ENCODE measurements at regions not wholly inside any gene's neighbourhood (a gene's known extent, or its start where the extent isn't known, plus 50 kb on each side); places are given as distances from the start of the nearest gene placed in this dataset.
"Not testable (repeated sequence)": the region's sequence is repeated elsewhere in the genome, so short reads cannot be mapped to it uniquely, and the experiment has no call there.

GRCh38 chr13:37485756-37486155 lies 112.8 kb downstream of the POSTN start:
- ATAC-seq (no peak), DNase-seq (no peak)
- Mint-ChIP-seq H3K27ac (no peak overlapping the region), H3K4me1 (no peaks in the 10 kb centered on the region), H3K27me3 (no peaks in the 10 kb centered on the region), H3K36me3 (no peaks in the 10 kb centered on the region), H3K4me3 (no peak overlapping the region), H3K9me3 (ENCODE audit: low read depth) (peaks cover 3% of the 10 kb centered on the region)
- CTCF ChIA-PET = no interaction called here

DNA sequence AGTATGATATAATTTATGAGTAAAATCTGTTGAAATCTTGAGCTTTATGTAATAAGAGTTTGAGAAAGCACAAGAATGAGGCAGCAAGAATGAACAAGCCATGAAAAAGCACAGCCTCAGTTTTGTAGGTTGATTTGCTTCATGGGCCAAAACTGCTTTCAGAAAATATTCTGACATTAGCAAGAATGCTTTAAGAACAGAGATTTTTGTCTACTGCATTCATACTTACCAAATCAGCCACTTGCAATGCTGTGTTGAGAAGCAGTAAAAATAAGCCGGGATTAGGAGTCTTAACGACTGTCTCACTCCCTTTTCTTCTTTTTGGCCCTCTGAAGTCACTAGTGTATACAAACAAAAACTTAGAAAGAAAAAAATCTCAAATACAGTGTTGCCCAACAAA lies 114.5 kb downstream of the POSTN start:
- CTCF ChIA-PET = no interaction called here
- DNase-seq (no peak), ATAC-seq (no peak)
- H3K4me1 Mint-ChIP-seq = no peaks in the 10 kb centered on the region
- H3K4me3 Mint-ChIP-seq = no peak overlapping the region
- no peaks in the 10 kb centered on the region for H3K36me3 Mint-ChIP-seq
- no peaks in the 10 kb centered on the region for H3K27me3 Mint-ChIP-seq
- peaks cover 3% of the 10 kb centered on the region for H3K9me3 Mint-ChIP-seq (ENCODE audit: low read depth)
- H3K27ac Mint-ChIP-seq = no peak overlapping the region

DNA sequence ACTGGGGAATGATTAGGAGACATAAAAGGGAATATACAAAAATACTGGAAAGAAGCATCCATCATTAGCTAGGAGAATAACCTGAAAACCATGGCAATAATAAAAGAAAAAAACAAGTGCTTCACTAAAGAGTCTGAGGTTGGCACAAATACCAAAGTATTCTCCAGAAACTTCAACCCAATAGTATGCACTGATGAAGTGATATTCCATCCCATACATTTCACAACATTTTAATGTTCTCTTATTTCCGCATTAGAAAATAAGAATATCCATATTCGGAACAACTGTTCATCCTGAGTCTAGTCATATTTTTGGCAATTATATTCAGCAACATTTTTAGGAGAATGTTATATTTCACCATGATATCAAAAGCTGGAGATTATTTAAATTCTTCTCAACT lies 116.2 kb downstream of the POSTN start:
- Mint-ChIP-seq H3K9me3 (ENCODE audit: low read depth) (peaks cover 5% of the 10 kb centered on the region), H3K27me3 (no peaks in the 10 kb centered on the region), H3K4me3 (no peak overlapping the region), H3K27ac (no peak overlapping the region), H3K4me1 (no peaks in the 10 kb centered on the region), H3K36me3 (no peaks in the 10 kb centered on the region)
- DNase-seq = no peak
- no peak for ATAC-seq
- CTCF ChIA-PET = no interaction called here

GRCh38 chr13:37481885-37482227 lies 116.7 kb downstream of the POSTN start:
- H3K9me3 Mint-ChIP-seq (ENCODE audit: low read depth) = peaks cover 5% of the 10 kb centered on the region
- no peak for ATAC-seq

GRCh38 chr13:37481011-37481884 lies 117.3 kb downstream of the POSTN start:
- Mint-ChIP-seq H3K4me1 (no peaks in the 10 kb centered on the region), H3K27ac (no peak overlapping the region), H3K4me3 (no peak overlapping the region), H3K9me3 (ENCODE audit: low read depth) (peaks cover 2% of the 10 kb centered on the region), H3K27me3 (no peaks in the 10 kb centered on the region), H3K36me3 (no peaks in the 10 kb centered on the region)
- CTCF ChIA-PET = no interaction called here
- no peak for ATAC-seq
- no peak for DNase-seq

More at GRCh38 chr13:37481885-37482227, 116.7 kb downstream of the POSTN start:
- CTCF ChIA-PET = no interaction called here
- no peak for DNase-seq
- Mint-ChIP-seq H3K27ac (no peak overlapping the region), H3K4me1 (no peaks in the 10 kb centered on the region), H3K36me3 (no peaks in the 10 kb centered on the region), H3K4me3 (no peak overlapping the region), H3K27me3 (no peaks in the 10 kb centered on the region)

GRCh38 chr13:37479916-37480315 lies 118.7 kb downstream of the POSTN start:
- H3K36me3 Mint-ChIP-seq = no peaks in the 10 kb centered on the region
- H3K4me3 Mint-ChIP-seq = no peak overlapping the region
- ATAC-seq = no peak
- H3K27me3 Mint-ChIP-seq = no peaks in the 10 kb centered on the region
- no peak overlapping the region for H3K27ac Mint-ChIP-seq
- CTCF ChIA-PET = no interaction called here
- no peaks in the 10 kb centered on the region for H3K4me1 Mint-ChIP-seq
- peaks cover 2% of the 10 kb centered on the region for H3K9me3 Mint-ChIP-seq (ENCODE audit: low read depth)
- DNase-seq = no peak

DNA sequence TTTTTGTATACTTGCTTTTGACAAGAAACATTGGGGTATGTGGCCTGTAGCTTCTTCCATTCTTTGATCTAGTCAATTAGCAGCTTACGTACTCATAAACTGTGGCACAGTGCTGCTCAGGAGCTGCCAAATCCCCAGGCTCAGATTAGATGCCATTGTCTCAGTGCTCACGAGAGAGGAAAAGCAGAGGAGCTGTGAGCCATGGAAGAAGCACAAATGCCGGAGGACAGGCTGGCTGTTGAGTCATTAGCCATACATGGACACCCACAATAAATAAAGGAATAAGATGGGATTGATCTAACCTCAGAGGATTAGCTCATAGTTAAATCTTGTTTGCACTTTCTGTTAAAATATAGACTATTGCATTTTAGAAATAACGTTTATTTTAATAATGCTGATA lies 121.7 kb downstream of the POSTN start:
- no peak for DNase-seq
- Mint-ChIP-seq H3K4me1 (no peaks in the 10 kb centered on the region), H3K27me3 (no peaks in the 10 kb centered on the region), H3K9me3 (ENCODE audit: low read depth) (peaks cover 2% of the 10 kb centered on the region), H3K36me3 (no peaks in the 10 kb centered on the region), H3K4me3 (no peak overlapping the region), H3K27ac (no peak overlapping the region)
- CTCF ChIA-PET = no interaction called here
- no peak for ATAC-seq

- Mint-ChIP-seq H3K9me3 (ENCODE audit: low read depth) (peaks cover 2% of the 10 kb centered on the region), H3K4me1 (no peaks in the 10 kb centered on the region), H3K36me3 (no peaks in the 10 kb centered on the region), H3K27ac (no peak overlapping the region), H3K27me3 (no peaks in the 10 kb centered on the region), H3K4me3 (no peak overlapping the region)
- DNase-seq (no peak), ATAC-seq (no peak)
- CTCF ChIA-PET = no interaction called here
Measured at GRCh38 chr13:37475966-37476365, 122.6 kb downstream of the POSTN start.

GRCh38 chr13:37475151-37475550 lies 123.4 kb downstream of the POSTN start:
- Mint-ChIP-seq H3K9me3 (ENCODE audit: low read depth) (peaks cover 2% of the 10 kb centered on the region), H3K27me3 (no peaks in the 10 kb centered on the region), H3K36me3 (no peaks in the 10 kb centered on the region), H3K27ac (no peak overlapping the region), H3K4me3 (no peak overlapping the region), H3K4me1 (no peaks in the 10 kb centered on the region)
- CTCF ChIA-PET = no interaction called here
- ATAC-seq (no peak), DNase-seq (no peak)

DNA sequence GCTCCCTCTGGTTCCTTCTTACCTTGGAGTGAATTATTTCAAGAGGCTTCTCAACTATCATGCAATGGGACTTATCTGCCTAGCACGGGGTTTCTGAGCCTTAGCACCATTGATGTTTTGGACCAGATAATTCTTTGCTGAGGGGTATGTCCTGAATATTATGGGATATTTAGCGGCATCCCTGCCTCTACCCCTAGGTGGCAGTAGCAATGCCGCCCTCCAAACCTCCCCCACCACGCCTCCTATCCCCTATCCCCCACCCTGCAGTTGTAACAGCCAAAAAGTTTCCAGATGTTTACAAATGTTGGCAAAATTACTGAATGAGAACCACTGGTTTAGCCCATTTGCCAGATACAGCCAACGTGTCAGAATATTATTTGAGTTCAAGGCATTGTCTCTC lies 125.5 kb downstream of the POSTN start:
- Mint-ChIP-seq H3K9me3 (ENCODE audit: low read depth) (peaks cover 2% of the 10 kb centered on the region), H3K27ac (no peak overlapping the region), H3K27me3 (no peaks in the 10 kb centered on the region), H3K36me3 (no peaks in the 10 kb centered on the region), H3K4me3 (no peak overlapping the region), H3K4me1 (no peaks in the 10 kb centered on the region)
- CTCF ChIA-PET = no interaction called here
- DNase-seq (no peak), ATAC-seq (no peak)

DNA sequence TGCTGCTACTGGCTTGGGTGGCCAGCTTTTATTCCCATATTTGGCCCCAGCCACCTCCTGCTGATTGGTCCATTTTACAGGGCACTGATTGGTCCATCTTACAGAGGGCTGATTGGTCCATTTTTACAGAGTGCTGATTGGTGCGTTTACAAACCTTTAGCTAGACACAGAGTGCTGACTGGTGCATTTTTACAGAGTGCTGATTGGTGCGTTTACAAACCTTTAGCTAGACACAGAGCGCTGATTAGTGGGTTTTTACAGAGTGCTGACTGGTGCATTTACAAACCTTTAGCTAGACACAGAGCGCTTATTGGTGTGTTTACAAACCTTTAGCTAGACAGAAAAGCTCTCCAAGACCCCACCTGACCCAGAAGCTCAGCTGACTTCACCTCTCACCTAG lies 126.3 kb downstream of the POSTN start:
- DNase-seq; H3K9me3 Mint-ChIP-seq (ENCODE audit: low read depth); ATAC-seq; H3K4me3 Mint-ChIP-seq; H3K4me1 Mint-ChIP-seq; H3K27me3 Mint-ChIP-seq; H3K36me3 Mint-ChIP-seq; H3K27ac Mint-ChIP-seq; CTCF ChIA-PET: not testable (repeated sequence)

DNA sequence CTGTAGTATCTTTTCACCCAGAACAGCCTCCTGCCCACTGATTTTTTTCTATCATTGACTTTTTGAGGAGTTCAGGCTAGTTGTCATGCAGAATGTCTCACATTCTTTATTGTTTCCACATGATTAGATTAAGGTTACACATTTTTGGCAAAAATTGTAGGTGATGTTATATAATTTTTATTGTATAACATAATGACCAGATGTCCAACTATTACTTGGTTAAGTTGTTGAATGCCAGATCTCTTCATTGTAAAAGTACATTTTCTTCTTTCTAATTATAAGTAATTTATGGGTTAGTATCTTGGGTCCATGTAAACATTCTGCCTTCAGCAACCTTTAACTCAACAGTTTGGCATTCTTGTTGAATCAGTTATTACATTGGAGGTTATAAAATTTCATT lies 138.4 kb downstream of the POSTN start:
- no peaks in the 10 kb centered on the region for H3K36me3 Mint-ChIP-seq
- H3K27ac Mint-ChIP-seq = no peak overlapping the region
- no peaks in the 10 kb centered on the region for H3K27me3 Mint-ChIP-seq
- CTCF ChIA-PET = no interaction called here
- no peaks in the 10 kb centered on the region for H3K4me1 Mint-ChIP-seq
- DNase-seq (no peak), ATAC-seq (no peak)
- peaks cover 5% of the 10 kb centered on the region for H3K9me3 Mint-ChIP-seq (ENCODE audit: low read depth)
- H3K4me3 Mint-ChIP-seq = no peak overlapping the region

- CTCF ChIA-PET = no interaction called here
- ATAC-seq (no peak), DNase-seq (no peak)
- Mint-ChIP-seq H3K4me3 (no peak overlapping the region), H3K27me3 (no peaks in the 10 kb centered on the region), H3K9me3 (ENCODE audit: low read depth) (peaks cover 5% of the 10 kb centered on the region), H3K36me3 (no peaks in the 10 kb centered on the region), H3K27ac (no peak overlapping the region), H3K4me1 (no peaks in the 10 kb centered on the region)
Measured at GRCh38 chr13:37457612-37458011, 141.0 kb downstream of the POSTN start.

GRCh38 chr13:37456506-37456905 lies 142.1 kb downstream of the POSTN start:
- Mint-ChIP-seq H3K9me3 (ENCODE audit: low read depth) (peaks cover 8% of the 10 kb centered on the region), H3K27ac (no peak overlapping the region), H3K27me3 (no peaks in the 10 kb centered on the region), H3K36me3 (no peaks in the 10 kb centered on the region), H3K4me3 (no peak overlapping the region), H3K4me1 (no peaks in the 10 kb centered on the region)
- ATAC-seq (no peak), DNase-seq (no peak)
- CTCF ChIA-PET = no interaction called here

- ATAC-seq (no peak), DNase-seq (no peak)
- Mint-ChIP-seq H3K36me3 (no peaks in the 10 kb centered on the region), H3K9me3 (ENCODE audit: low read depth) (peaks cover 8% of the 10 kb centered on the region), H3K4me1 (no peaks in the 10 kb centered on the region), H3K27me3 (no peaks in the 10 kb centered on the region), H3K27ac (no peak overlapping the region), H3K4me3 (no peak overlapping the region)
- CTCF ChIA-PET = no interaction called here
Measured at GRCh38 chr13:37456041-37456440, 142.5 kb downstream of the POSTN start.

Measured in activated CD8-positive, alpha-beta memory T cell treated with anti-CD3 and anti-CD28 coated beads, Interleukin-2, amount 10 ng/mL, durations not matched to agents 7 days and 5 days (primary cell).